ENCODE measurements at regions not wholly inside any gene's neighbourhood (a gene's known extent, or its start where the extent isn't known, plus 50 kb on each side); places are given as distances from the start of the nearest gene placed in this dataset.

DNA sequence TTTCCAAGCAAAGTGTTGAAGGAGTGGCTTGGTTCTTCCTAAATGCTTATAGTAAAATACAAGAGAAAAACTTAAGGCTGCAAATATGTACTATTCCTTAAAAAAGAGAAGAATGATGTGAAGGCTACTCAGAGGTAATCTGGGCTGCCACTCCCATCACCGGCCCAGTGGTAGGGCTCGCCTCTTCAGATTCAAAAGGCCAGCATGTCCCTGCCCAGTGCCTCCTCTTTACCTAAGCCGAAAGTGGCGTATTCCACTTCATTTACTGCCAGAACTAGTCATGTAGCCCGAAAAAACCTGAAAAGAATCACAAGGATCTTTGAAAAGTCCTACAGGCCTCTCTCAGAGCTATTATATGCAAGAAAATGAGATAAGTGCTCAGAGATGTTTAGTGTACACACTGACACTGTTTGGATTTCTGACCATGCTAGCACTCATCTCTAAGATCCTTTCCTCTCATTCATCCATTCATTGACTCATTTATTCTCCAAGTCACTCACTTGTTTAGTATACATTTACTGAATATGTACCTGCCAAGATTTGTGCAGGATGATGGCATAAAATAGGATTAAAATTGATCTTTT is 373.3 kb upstream of the THBS1 start:
- no CpG with 5 or more reads among the region's 5 CpGs for WGBS, 2 donors (ENCODE audit: extremely low coverage in 2 of 2, insufficient read length in 2 of 2, insufficient replicate concordance in 1 of 2)
- Histone ChIP-seq H3K79me1 (ENCODE audit: low read depth, low read length) (no peaks in the 10 kb centered on the region), H3K9me3 (replicated peaks in 1 of 2; ENCODE audit: control insufficient read depth in 2 of 2, insufficient read depth in 1 of 2, low read depth in 1 of 2, low read length in 2 of 2) (peaks cover 4 to 17% of the 10 kb centered on the region in 2 donors)

DNA sequence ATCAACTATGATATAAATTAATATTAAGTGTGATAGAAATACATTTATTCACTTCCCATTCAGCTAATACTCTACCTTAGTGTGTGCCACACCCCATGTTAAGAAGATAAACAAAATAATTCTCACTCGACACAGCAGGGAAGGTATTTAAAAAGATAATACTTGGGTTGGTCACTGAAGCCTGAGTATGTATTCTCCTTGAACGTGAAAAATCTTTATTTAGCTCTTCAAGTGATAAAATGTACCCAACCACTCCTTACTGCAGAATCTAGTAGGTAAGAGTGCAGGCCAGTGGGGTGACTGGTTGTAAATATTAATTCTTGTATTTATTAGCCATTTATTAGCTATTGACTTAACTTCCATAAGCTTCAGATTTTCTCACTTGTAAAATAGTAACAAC is 372.7 kb upstream of the THBS1 start:
- H2AFZ ChIP-seq (ENCODE audit: low read length), result no peak overlapping the region
- no peaks in the 10 kb centered on the region for H3K27me3 ChIP-seq (ENCODE audit: control insufficient read depth in 3 of 3, insufficient read depth in 3 of 3, low read depth in 1 of 3, low read length in 3 of 3)
- no peak overlapping the region for H3K4ac ChIP-seq (ENCODE audit: low read length)
- H3K18ac ChIP-seq (ENCODE audit: low read length), result no peak overlapping the region
- DNase-seq (ENCODE audit: low spot score), result no peak
- H4K8ac ChIP-seq (ENCODE audit: low read depth, low read length), result no peak overlapping the region
- no peak overlapping the region for H3K4me3 ChIP-seq (ENCODE audit: low read length in 2 of 2)
- H3K4me1 ChIP-seq (ENCODE audit: control insufficient read depth in 2 of 2, insufficient read depth in 1 of 2, low read depth in 1 of 2, low read length in 2 of 2), result peaks cover 2 to 4% of the 10 kb centered on the region in 2 donors
- no peaks in the 10 kb centered on the region for H3K79me1 ChIP-seq (ENCODE audit: low read depth, low read length)
- no peak overlapping the region for H2BK5ac ChIP-seq (ENCODE audit: low read length)
- H2BK15ac ChIP-seq (ENCODE audit: low read length), result no peak overlapping the region
- no peak overlapping the region for H4K91ac ChIP-seq (ENCODE audit: low read depth, low read length, poor library complexity)
- no peak overlapping the region for H2BK120ac ChIP-seq (ENCODE audit: low read depth, low read length)
- H3K9me3 ChIP-seq (replicated peaks in 1 of 2; ENCODE audit: control insufficient read depth in 2 of 2, insufficient read depth in 1 of 2, low read depth in 1 of 2, low read length in 2 of 2), result peaks cover 4 to 17% of the 10 kb centered on the region in 2 donors
- H3K27ac ChIP-seq (replicated peaks; ENCODE audit: low read length), result no peak overlapping the region
- no peaks in the 10 kb centered on the region for H3K36me3 ChIP-seq (replicated peaks in 1 of 2; ENCODE audit: control insufficient read depth in 2 of 2, insufficient read depth in 2 of 2, low read length in 2 of 2)
- no peak overlapping the region for H3K9ac ChIP-seq (ENCODE audit: low read depth, low read length, poor library complexity)
- no peak overlapping the region for H2AK5ac ChIP-seq (ENCODE audit: low read depth, low read length)
- no peak overlapping the region for H2BK12ac ChIP-seq (ENCODE audit: low read length)
- H3K23ac ChIP-seq (ENCODE audit: low read depth, low read length, poor library complexity), result no peak overlapping the region
- H3K4me2 ChIP-seq (ENCODE audit: insufficient read depth, low read length, poor library complexity, severe bottlenecking), result no peak overlapping the region
- no CpG with 5 or more reads among the region's 2 CpGs for WGBS, 2 donors (ENCODE audit: extremely low coverage in 2 of 2, insufficient read length in 2 of 2, insufficient replicate concordance in 1 of 2)
- no peak overlapping the region for H3K14ac ChIP-seq (ENCODE audit: low read length)

More for the DNA sequence above, 373.3 kb upstream of the THBS1 start:
- H3K27me3 ChIP-seq (ENCODE audit: control insufficient read depth in 3 of 3, insufficient read depth in 3 of 3, low read depth in 1 of 3, low read length in 3 of 3), result no peaks in the 10 kb centered on the region
- no peak overlapping the region for H4K91ac ChIP-seq (ENCODE audit: low read depth, low read length, poor library complexity)
- H3K14ac ChIP-seq (ENCODE audit: low read length), result no peak overlapping the region
- no peak overlapping the region for H2AFZ ChIP-seq (ENCODE audit: low read length)
- H3K18ac ChIP-seq (ENCODE audit: low read length), result no peak overlapping the region
- H2BK12ac ChIP-seq (ENCODE audit: low read length), result no peak overlapping the region
- no peak overlapping the region for H3K27ac ChIP-seq (replicated peaks; ENCODE audit: low read length)
- H3K23ac ChIP-seq (ENCODE audit: low read depth, low read length, poor library complexity), result no peak overlapping the region
- H2BK5ac ChIP-seq (ENCODE audit: low read length), result no peak overlapping the region
- H2AK5ac ChIP-seq (ENCODE audit: low read depth, low read length), result no peak overlapping the region
- H4K8ac ChIP-seq (ENCODE audit: low read depth, low read length), result no peak overlapping the region
- H3K4ac ChIP-seq (ENCODE audit: low read length), result no peak overlapping the region
- no peak overlapping the region for H2BK120ac ChIP-seq (ENCODE audit: low read depth, low read length)
- no peaks in the 10 kb centered on the region for H3K36me3 ChIP-seq (replicated peaks in 1 of 2; ENCODE audit: control insufficient read depth in 2 of 2, insufficient read depth in 2 of 2, low read length in 2 of 2)
- H3K4me3 ChIP-seq (ENCODE audit: low read length in 2 of 2), result no peak overlapping the region
- no peak for DNase-seq (ENCODE audit: low spot score)
- H3K4me1 ChIP-seq (ENCODE audit: control insufficient read depth in 2 of 2, insufficient read depth in 1 of 2, low read depth in 1 of 2, low read length in 2 of 2), result no peaks in the 10 kb centered on the region
- H3K4me2 ChIP-seq (ENCODE audit: insufficient read depth, low read length, poor library complexity, severe bottlenecking), result no peak overlapping the region
- no peak overlapping the region for H3K9ac ChIP-seq (ENCODE audit: low read depth, low read length, poor library complexity)
- H2BK15ac ChIP-seq (ENCODE audit: low read length), result no peak overlapping the region

DNA sequence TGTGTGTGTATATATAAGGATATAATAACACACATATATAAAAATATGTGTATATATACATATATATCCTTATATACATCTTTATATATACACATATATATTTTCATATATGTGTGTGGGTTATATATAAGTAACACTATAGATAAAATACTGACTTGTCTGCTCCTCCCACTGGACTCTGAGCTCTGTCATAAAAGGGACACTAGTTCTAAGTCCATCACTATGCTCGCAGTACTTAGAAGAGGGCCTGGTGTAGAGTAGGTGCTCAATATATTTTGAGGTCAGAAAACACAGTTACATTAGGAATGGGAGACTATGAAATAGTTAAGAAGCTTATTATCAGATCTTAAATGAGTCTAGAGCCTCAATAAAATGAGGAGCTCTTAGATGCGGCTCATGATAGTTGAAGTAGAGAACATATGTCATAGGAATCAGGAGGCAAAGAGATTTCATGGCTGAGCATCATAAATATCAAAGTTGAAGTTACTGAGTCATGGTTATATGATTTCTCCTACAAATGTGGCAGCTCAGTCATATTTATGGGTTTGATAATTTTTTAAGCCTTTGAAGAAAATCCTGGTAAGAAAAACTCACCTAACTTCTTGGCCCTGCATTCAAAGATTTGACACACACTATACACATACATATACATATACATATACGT is 371.2 kb upstream of the THBS1 start:
- Histone ChIP-seq H3K4me2 (ENCODE audit: insufficient read depth, low read length, poor library complexity, severe bottlenecking) (no peak overlapping the region), H3K36me3 (replicated peaks in 1 of 2; ENCODE audit: control insufficient read depth in 2 of 2, insufficient read depth in 2 of 2, low read length in 2 of 2) (no peaks in the 10 kb centered on the region), H3K14ac (ENCODE audit: low read length) (no peak overlapping the region), H4K8ac (ENCODE audit: low read depth, low read length) (no peak overlapping the region), H2BK15ac (ENCODE audit: low read length) (no peak overlapping the region), H2AK5ac (ENCODE audit: low read depth, low read length) (no peak overlapping the region), H3K23ac (ENCODE audit: low read depth, low read length, poor library complexity) (no peak overlapping the region), H2BK5ac (ENCODE audit: low read length) (no peak overlapping the region), H2BK120ac (ENCODE audit: low read depth, low read length) (no peak overlapping the region), H3K27me3 (ENCODE audit: control insufficient read depth in 3 of 3, insufficient read depth in 3 of 3, low read depth in 1 of 3, low read length in 3 of 3) (no peaks in the 10 kb centered on the region), H2BK12ac (ENCODE audit: low read length) (no peak overlapping the region), H3K9me3 (replicated peaks in 1 of 2; ENCODE audit: control insufficient read depth in 2 of 2, insufficient read depth in 1 of 2, low read depth in 1 of 2, low read length in 2 of 2) (peaks cover 4 to 20% of the 10 kb centered on the region in 2 donors), H3K18ac (ENCODE audit: low read length) (no peak overlapping the region), H3K9ac (ENCODE audit: low read depth, low read length, poor library complexity) (no peak overlapping the region), H3K4me3 (ENCODE audit: low read length in 2 of 2) (no peak overlapping the region), H2AFZ (ENCODE audit: low read length) (no peak overlapping the region), H3K4me1 (ENCODE audit: control insufficient read depth in 2 of 2, insufficient read depth in 1 of 2, low read depth in 1 of 2, low read length in 2 of 2) (peaks cover 3 to 13% of the 10 kb centered on the region in 2 donors), H4K91ac (ENCODE audit: low read depth, low read length, poor library complexity) (no peak overlapping the region), H3K27ac (replicated peaks; ENCODE audit: low read length) (no peak overlapping the region), H3K79me1 (ENCODE audit: low read depth, low read length) (no peaks in the 10 kb centered on the region), H3K4ac (ENCODE audit: low read length) (no peak overlapping the region)
- no CpG with 5 or more reads among the region's 3 CpGs for WGBS, 2 donors (ENCODE audit: extremely low coverage in 2 of 2, insufficient read length in 2 of 2, insufficient replicate concordance in 1 of 2)
- no peak for DNase-seq (ENCODE audit: low spot score)

DNA sequence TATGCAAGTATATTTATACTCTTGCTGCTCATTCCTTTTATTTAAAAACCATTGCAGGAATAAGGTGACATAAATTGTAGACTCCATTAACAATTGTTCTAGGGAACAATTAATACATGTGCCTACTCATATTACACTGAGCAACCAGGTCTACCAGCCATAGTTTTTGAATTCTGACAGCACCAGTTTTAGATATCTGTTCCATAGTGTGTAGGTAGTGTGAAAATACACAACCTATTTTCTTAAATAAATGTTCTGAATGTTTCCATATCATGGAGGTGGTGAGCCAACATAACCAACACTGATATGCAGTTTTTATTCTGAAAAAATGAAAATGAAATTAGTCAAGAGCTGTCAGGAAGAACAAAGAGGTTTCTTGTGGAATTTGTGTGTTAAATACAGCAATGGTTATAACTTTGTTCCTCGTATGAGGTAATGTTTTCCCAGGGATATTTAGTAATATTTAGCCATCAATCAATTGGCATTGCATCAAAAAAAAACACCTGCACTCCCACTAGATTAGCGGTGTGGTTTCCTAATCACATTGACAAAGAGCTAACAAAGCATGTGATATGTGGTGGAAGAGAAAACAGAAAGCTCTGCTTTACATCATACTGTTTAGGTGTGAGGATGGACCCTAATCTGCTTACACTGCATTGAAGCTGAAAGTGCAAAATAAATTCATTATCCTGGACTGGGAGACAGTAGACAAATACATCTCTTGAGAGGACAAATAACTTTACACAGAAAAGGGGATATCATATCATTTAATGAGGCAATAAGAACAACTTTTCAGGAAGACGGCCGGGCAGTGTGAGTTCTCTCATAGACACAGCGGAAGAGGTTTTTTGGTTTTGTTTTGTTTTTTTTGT is 369.5 kb upstream of the THBS1 start:
- peaks cover 4 to 27% of the 10 kb centered on the region in 2 donors for H3K9me3 ChIP-seq (replicated peaks in 1 of 2; ENCODE audit: control insufficient read depth in 2 of 2, insufficient read depth in 1 of 2, low read depth in 1 of 2, low read length in 2 of 2)
- WGBS, 2 donors (ENCODE audit: extremely low coverage in 2 of 2, insufficient read length in 2 of 2, insufficient replicate concordance in 1 of 2), result 100% methylated on average over 1 of the region's 5 CpGs; no CpG with 5 or more reads in 1 of the 2 donors
- H4K8ac ChIP-seq (ENCODE audit: low read depth, low read length), result no peak overlapping the region
- no peaks in the 10 kb centered on the region for H3K79me1 ChIP-seq (ENCODE audit: low read depth, low read length)
- no peak overlapping the region for H3K4me2 ChIP-seq (ENCODE audit: insufficient read depth, low read length, poor library complexity, severe bottlenecking)
- no peak overlapping the region for H3K23ac ChIP-seq (ENCODE audit: low read depth, low read length, poor library complexity)
- no peak overlapping the region for H3K18ac ChIP-seq (ENCODE audit: low read length)
- H3K14ac ChIP-seq (ENCODE audit: low read length), result no peak overlapping the region
- H3K27ac ChIP-seq (replicated peaks; ENCODE audit: low read length), result no peak overlapping the region
- DNase-seq (ENCODE audit: low spot score), result no peak
- no peak overlapping the region for H3K4ac ChIP-seq (ENCODE audit: low read length)
- no peak overlapping the region for H2BK120ac ChIP-seq (ENCODE audit: low read depth, low read length)
- no peaks in the 10 kb centered on the region for H3K27me3 ChIP-seq (ENCODE audit: control insufficient read depth in 3 of 3, insufficient read depth in 3 of 3, low read depth in 1 of 3, low read length in 3 of 3)
- no peak overlapping the region for H4K91ac ChIP-seq (ENCODE audit: low read depth, low read length, poor library complexity)
- H2BK5ac ChIP-seq (ENCODE audit: low read length), result no peak overlapping the region
- H3K9ac ChIP-seq (ENCODE audit: low read depth, low read length, poor library complexity), result no peak overlapping the region
- no peak overlapping the region for H2BK12ac ChIP-seq (ENCODE audit: low read length)
- H2BK15ac ChIP-seq (ENCODE audit: low read length), result no peak overlapping the region
- peaks cover 3 to 13% of the 10 kb centered on the region in 2 donors for H3K4me1 ChIP-seq (ENCODE audit: control insufficient read depth in 2 of 2, insufficient read depth in 1 of 2, low read depth in 1 of 2, low read length in 2 of 2)
- H3K4me3 ChIP-seq (ENCODE audit: low read length in 2 of 2), result no peak overlapping the region
- H2AK5ac ChIP-seq (ENCODE audit: low read depth, low read length), result no peak overlapping the region
- no peaks in the 10 kb centered on the region for H3K36me3 ChIP-seq (replicated peaks in 1 of 2; ENCODE audit: control insufficient read depth in 2 of 2, insufficient read depth in 2 of 2, low read length in 2 of 2)
- no peak overlapping the region for H2AFZ ChIP-seq (ENCODE audit: low read length)

Data from neuronal stem cell (in vitro differentiated cells).